Breast epithelium (tissue), 3 donors: ENCODE measurements at regions not wholly inside any gene's neighbourhood (a gene's known extent, or its start where the extent isn't known, plus 50 kb on each side); places are given as distances from the start of the nearest gene placed in this dataset.

Source experiments
- CTCF ChIP-seq, 3 donors: fragments of 450-650 bp; IDR thresholded peaks; one replicate each; pipeline ENCODE4 v1.5.1; 2016 to 2017; ENCODE audit warnings: antibody characterized with exemption in 3 of 3, mild to moderate bottlenecking in 3 of 3, moderate library complexity in 3 of 3
- POLR2AphosphoS5 ChIP-seq, 3 donors: sonication (generic); formaldehyde crosslinking; IDR thresholded peaks; one replicate each; pipeline ENCODE4 v1.6.1; 2017; ENCODE audit warnings: antibody characterized with exemption in 3 of 3

- TF ChIP-seq CTCF (IDR thresholded peaks at IDR 0.05) (no peak), POLR2AphosphoS5 (IDR thresholded peaks at IDR 0.05) (no peak)
Measured at GRCh38 chr20:39492223-39492797, 530.2 kb downstream of the DHX35 start.
